ENCODE measurements at regions not wholly inside any gene's neighbourhood (a gene's known extent, or its start where the extent isn't known, plus 50 kb on each side); places are given as distances from the start of the nearest gene placed in this dataset.
A peak's percentile ranks its signal among the peaks of the same experiment; 100 is the strongest.

GRCh38 chr10:36670621-36671402 lies 454.6 kb upstream of the ANKRD30A start:
- Histone ChIP-seq H3K27me3 (no peaks in the 10 kb centered on the region), H3K9me3 (no peaks in the 10 kb centered on the region), H3K36me3 (no peaks in the 10 kb centered on the region), H3K4me3 (no peak overlapping the region), H3K27ac (no peak overlapping the region), H3K4me1 (no peaks in the 10 kb centered on the region)
- no peak for TF ChIP-seq POLR2AphosphoS5 (IDR thresholded peaks at IDR 0.05)
- TF ChIP-seq CTCF (IDR thresholded peaks at IDR 0.05), result no peak
- no peak for TF ChIP-seq POLR2A (IDR thresholded peaks at IDR 0.05)
- DNase-seq (ENCODE audit: low spot score in 2 of 2), result no peak
- intact Hi-C loops (cut with DNase I; ENCODE audit: low total_unique reads), result no loop called here

- TF ChIP-seq POLR2A (IDR thresholded peaks at IDR 0.05), result no peak
- TF ChIP-seq CTCF (IDR thresholded peaks at IDR 0.05), result no peak
- no peak for TF ChIP-seq POLR2AphosphoS5 (IDR thresholded peaks at IDR 0.05)
- Histone ChIP-seq H3K27me3 (no peaks in the 10 kb centered on the region), H3K27ac (peak overlapping the region in 1 of 2 donors; percentile 12), H3K4me3 (no peak overlapping the region), H3K9me3 (no peaks in the 10 kb centered on the region), H3K36me3 (no peaks in the 10 kb centered on the region), H3K4me1 (no peaks in the 10 kb centered on the region)
- intact Hi-C loops (cut with DNase I; ENCODE audit: low total_unique reads), result no loop called here
- no peak for DNase-seq (ENCODE audit: low spot score in 2 of 2)
Observed at GRCh38 chr10:36669615-36670352, 455.6 kb upstream of the ANKRD30A start.

GRCh38 chr10:36666451-36666850 lies 458.9 kb upstream of the ANKRD30A start:
- Histone ChIP-seq H3K27ac (no peak overlapping the region), H3K27me3 (no peaks in the 10 kb centered on the region), H3K4me3 (no peak overlapping the region), H3K4me1 (no peaks in the 10 kb centered on the region), H3K9me3 (no peaks in the 10 kb centered on the region), H3K36me3 (no peaks in the 10 kb centered on the region)
- no peak for DNase-seq (ENCODE audit: low spot score in 2 of 2)
- no peak for TF ChIP-seq CTCF (IDR thresholded peaks at IDR 0.05)
- no peak for TF ChIP-seq POLR2AphosphoS5 (IDR thresholded peaks at IDR 0.05)
- no peak for TF ChIP-seq POLR2A (IDR thresholded peaks at IDR 0.05)
- intact Hi-C loops (cut with DNase I; ENCODE audit: low total_unique reads), result no loop called here

- Histone ChIP-seq H3K27me3 (no peaks in the 10 kb centered on the region), H3K9me3 (no peaks in the 10 kb centered on the region), H3K4me3 (no peak overlapping the region), H3K27ac (no peak overlapping the region), H3K4me1 (no peaks in the 10 kb centered on the region), H3K36me3 (no peaks in the 10 kb centered on the region)
- DNase-seq (ENCODE audit: low spot score in 2 of 2), result no peak
- TF ChIP-seq POLR2A (IDR thresholded peaks at IDR 0.05) (no peak), POLR2AphosphoS5 (IDR thresholded peaks at IDR 0.05) (no peak)
- intact Hi-C loops (cut with DNase I; ENCODE audit: low total_unique reads), result no loop called here
Observed at GRCh38 chr10:36662571-36662970, 462.8 kb upstream of the ANKRD30A start.

- intact Hi-C loops (cut with DNase I; ENCODE audit: low total_unique reads), result no loop called here
- DNase-seq (ENCODE audit: low spot score in 2 of 2), result no peak
- Histone ChIP-seq H3K9me3 (peaks cover 0 to 6% of the 10 kb centered on the region in 2 donors), H3K27ac (no peak overlapping the region), H3K4me3 (no peak overlapping the region), H3K4me1 (no peaks in the 10 kb centered on the region), H3K27me3 (no peaks in the 10 kb centered on the region), H3K36me3 (no peaks in the 10 kb centered on the region)
- TF ChIP-seq CTCF (IDR thresholded peaks at IDR 0.05) (no peak), POLR2A (IDR thresholded peaks at IDR 0.05) (no peak), POLR2AphosphoS5 (IDR thresholded peaks at IDR 0.05) (no peak)
Observed at GRCh38 chr10:36650274-36650673, 475.1 kb upstream of the ANKRD30A start.
